HCT116 (cell line): ENCODE measurements at regions not wholly inside any gene's neighbourhood (a gene's known extent, or its start where the extent isn't known, plus 50 kb on each side); places are given as distances from the start of the nearest gene placed in this dataset.

Experiments used
- ATAC-seq: fragments of 200-7000 bp; cut with Tn5 transposase; 2 replicates; pipeline ENCODE4 v1.9.1; 2020; ENCODE audit warnings: mild to moderate bottlenecking, moderate library complexity
- BruUV-seq: library from RNA; stranded (reverse); fragments of 400-500 nt; replicated peaks from 2 replicates; lab custom pipeline; 2021; lab: Mats Ljungman, UMichigan
- CTCF ChIA-PET: fragments of 300-600 bp; sonication (Branson Sonifier 250); formaldehyde crosslinking; loops from one replicate; lab custom pipeline; 2021; ENCODE audit warnings: antibody characterized with exemption; lab: Charles Lee
- POLR2A ChIA-PET: fragments of 300-600, 350-600 bp; sonication (Branson Sonifier 250); formaldehyde crosslinking; loops from one replicate; lab custom pipeline; 2021; ENCODE audit warnings: antibody characterized with exemption; lab: Charles Lee
- RAD21 ChIA-PET, 2 experiments: fragments of 300-600 bp; sonication (Branson Sonifier 250); formaldehyde crosslinking; loops; one replicate each; lab custom pipeline; 2023; ENCODE audit warnings: low total read pairs in 2 of 2; ENCODE audit not compliant: uncharacterized antibody in 2 of 2, unreplicated experiment in 2 of 2, low non-redundant PET in 1 of 2; lab: Charles Lee
- DNase-seq: peaks from one replicate; pipeline ENCODE4 v3.0.0-alpha.2; 2010; ENCODE audit warnings: low read depth, low spot score
- H2AFZ ChIP-seq: fragments of 200-600 bp; shearing (Covaris generic), sonication (generic); 2 replicates; pipeline ENCODE4 v1.6.1; 2017; ENCODE audit warnings: low read depth, mixed run types, mixed read lengths, antibody characterized with exemption, low read length; ENCODE audit not compliant: poor library complexity, severe bottlenecking
- H3K27ac ChIP-seq: 2 replicates; pipeline ENCODE4 v1.5.1; 2012; ENCODE audit warnings: low read depth, low read length
- H3K27me3 ChIP-seq: fragments of 200-600 bp; sonication (generic); 2 replicates; pipeline ENCODE4 v1.6.1; 2016; ENCODE audit warnings: mixed run types, low read length, mixed read lengths; ENCODE audit not compliant: insufficient read depth
- H3K36me3 ChIP-seq, 2 experiments: fragments of 200-500 bp in 1 of 2; fragments of 200-600 bp in 1 of 2; sonication (Bioruptor generic) in 1 of 2; sonication (generic) in 1 of 2; 2 replicates each; pipeline versions ENCODE4 v1.5.1 to v1.6.1; 2014 to 2016; ENCODE audit warnings: low read length in 2 of 2, inconsistent platforms in 1 of 2, mixed read lengths in 1 of 2, mixed run types in 1 of 2; ENCODE audit not compliant: insufficient read depth in 2 of 2, control insufficient read depth in 1 of 2
- H3K4me1 ChIP-seq, 2 experiments: fragments of 200-600 bp in 1 of 2; sonication (generic) in 1 of 2; 2 replicates each; pipeline versions ENCODE4 v1.5.1 to v1.6.1; 2012 to 2017; ENCODE audit warnings: low read length in 2 of 2, inconsistent platforms in 1 of 2, mild to moderate bottlenecking in 1 of 2, mixed read lengths in 1 of 2, mixed run types in 1 of 2, moderate library complexity in 1 of 2; ENCODE audit not compliant: insufficient read depth in 2 of 2, control insufficient read depth in 1 of 2
- H3K4me2 ChIP-seq: fragments of 200-600 bp; sonication (generic); 2 replicates; pipeline ENCODE4 v1.6.1; 2017; ENCODE audit warnings: mixed run types, low read length, mixed read lengths
- H3K4me3 ChIP-seq, 2 experiments: fragments of 200-600 bp in 1 of 2; sonication (generic) in 1 of 2; replicated peaks in 1 of 2; 2 replicates each; pipeline ENCODE4 v1.5.1; 2011 to 2016; ENCODE audit warnings: low read length in 2 of 2, control low read depth in 1 of 2, low read depth in 1 of 2, mild to moderate bottlenecking in 1 of 2, mixed read lengths in 1 of 2, mixed run types in 1 of 2
- H3K79me2 ChIP-seq: fragments of 200-600 bp; sonication (generic); 2 replicates; pipeline ENCODE4 v1.6.1; 2017; ENCODE audit warnings: mild to moderate bottlenecking, mixed run types, low read length, moderate library complexity, mixed read lengths; ENCODE audit not compliant: insufficient read depth
- H3K9ac ChIP-seq: fragments of 200-600 bp; sonication (generic); 2 replicates; pipeline ENCODE4 v1.6.1; 2016; ENCODE audit warnings: low read length, mixed read lengths
- H3K9me2 ChIP-seq: fragments of 200-600 bp; sonication (generic), shearing (Covaris generic); 2 replicates; pipeline ENCODE4 v1.6.1; 2017; ENCODE audit warnings: mixed run types, mild to moderate bottlenecking, moderate library complexity; ENCODE audit not compliant: insufficient read depth
- H3K9me3 ChIP-seq, 2 experiments: fragments of 200-500 bp in 1 of 2; fragments of 200-600 bp in 1 of 2; sonication (Bioruptor generic) in 1 of 2; sonication (generic) in 1 of 2; 2 replicates each; pipeline ENCODE4 v1.6.1; 2014 to 2017; ENCODE audit warnings: low read length in 2 of 2, mixed read lengths in 2 of 2, inconsistent platforms in 1 of 2, low read depth in 1 of 2, mild to moderate bottlenecking in 1 of 2, mixed run types in 1 of 2, moderate library complexity in 1 of 2; ENCODE audit not compliant: control insufficient read depth in 1 of 2, insufficient read depth in 1 of 2
- H4K20me1 ChIP-seq: fragments of 200-600 bp; sonication (generic), shearing (Covaris generic); 2 replicates; pipeline ENCODE4 v1.6.1; 2017; ENCODE audit warnings: mixed run types, mild to moderate bottlenecking, moderate library complexity; ENCODE audit not compliant: insufficient read depth
- CBX3 ChIP-seq: IDR thresholded peaks from 2 replicates; pipeline ENCODE4 v1.6.1; 2012; ENCODE audit warnings: low read depth
- CEBPB ChIP-seq: IDR thresholded peaks from 2 replicates; pipeline ENCODE4 v1.6.1; 2012; ENCODE audit warnings: low read depth
- EGR1 ChIP-seq: IDR thresholded peaks from 2 replicates; pipeline ENCODE4 v1.6.1; 2012; ENCODE audit warnings: low read depth
- EZH2 ChIP-seq: fragments of 200-600 bp; sonication (generic); IDR thresholded peaks from 2 replicates; pipeline ENCODE4 v1.6.1; 2017; ENCODE audit warnings: antibody characterized with exemption, mixed run types
- EZH2phosphoT487 ChIP-seq: fragments of 200-600 bp; IDR thresholded peaks from 2 replicates; pipeline ENCODE4 v1.6.1; 2018; ENCODE audit warnings: antibody characterized with exemption, borderline replicate concordance
- FOSL1 ChIP-seq: IDR thresholded peaks from 2 replicates; pipeline ENCODE4 v1.6.1; 2012; ENCODE audit warnings: low read depth
- JUND ChIP-seq: IDR thresholded peaks from 2 replicates; pipeline ENCODE4 v1.6.1; 2012
- POLR2A ChIP-seq: IDR thresholded peaks from 2 replicates; pipeline ENCODE4 v1.7.0; 2011; ENCODE audit warnings: borderline replicate concordance; ENCODE audit not compliant: insufficient read depth, insufficient read length; ENCODE audit errors: extremely low read depth
- POLR2AphosphoS5 ChIP-seq: IDR thresholded peaks from 2 replicates; pipeline ENCODE4 v1.6.1; 2011; ENCODE audit warnings: mild to moderate bottlenecking, low read depth, low read length, moderate library complexity
- RAD21 ChIP-seq: IDR thresholded peaks from 2 replicates; pipeline ENCODE4 v1.6.1; 2012; ENCODE audit warnings: low read depth, mild to moderate bottlenecking
- SIN3A ChIP-seq: IDR thresholded peaks from 2 replicates; pipeline ENCODE4 v1.6.1; 2012; ENCODE audit warnings: low read depth
- SP1 ChIP-seq: IDR thresholded peaks from 2 replicates; pipeline ENCODE4 v1.6.1; 2012; ENCODE audit warnings: low read depth
- SRF ChIP-seq: IDR thresholded peaks from 2 replicates; pipeline ENCODE4 v1.6.1; 2012; ENCODE audit warnings: low read depth
- TCF7L2 ChIP-seq: IDR thresholded peaks from 2 replicates; pipeline ENCODE4 v1.7.0; 2011; ENCODE audit warnings: borderline replicate concordance, inconsistent platforms; ENCODE audit not compliant: insufficient read depth, insufficient read length; ENCODE audit errors: extremely low read depth
- YY1 ChIP-seq: IDR thresholded peaks from 2 replicates; pipeline ENCODE4 v1.6.1; 2011; ENCODE audit warnings: low read length, low read depth, moderate library complexity, mild to moderate bottlenecking; ENCODE audit not compliant: insufficient replicate concordance; ENCODE audit errors: extremely low read depth
- ZFX ChIP-seq: fragments of 450-650 bp; IDR thresholded peaks from 2 replicates; pipeline ENCODE4 v1.6.1; 2017
- ZNF274 ChIP-seq: fragments of 200-500 bp; sonication (Bioruptor generic); IDR thresholded peaks from 2 replicates; pipeline ENCODE4 v1.6.1; 2014; ENCODE audit warnings: mild to moderate bottlenecking, low read depth, low read length, inconsistent platforms
- intact Hi-C: fragments of 100-400 bp; cut with micrococcal nuclease; formaldehyde crosslinking; loops from 2 replicates; pipeline ENCODE4 v1.10.0; 2022
- TF ChIP-seq, protein P1 (sequence below): IDR thresholded peaks from 2 replicates; pipeline ENCODE4 v1.6.1; 2012
- TF ChIP-seq, protein P2 (sequence below), 3 experiments: fragments of 200-600 bp in 1 of 3; sonication (generic) in 1 of 3; IDR thresholded peaks in 2 of 3; conservative IDR thresholded peaks in 1 of 3; 2 replicates each; pipeline ENCODE4 v1.5.1; 2012 to 2017; ENCODE audit warnings: low read depth in 2 of 3, low read length in 2 of 3, antibody characterized with exemption in 1 of 3, borderline replicate concordance in 1 of 3, control low read depth in 1 of 3, mild to moderate bottlenecking in 1 of 3, mixed read lengths in 1 of 3, mixed run types in 1 of 3, moderate library complexity in 1 of 3; ENCODE audit not compliant: insufficient read depth in 1 of 3

DNA sequence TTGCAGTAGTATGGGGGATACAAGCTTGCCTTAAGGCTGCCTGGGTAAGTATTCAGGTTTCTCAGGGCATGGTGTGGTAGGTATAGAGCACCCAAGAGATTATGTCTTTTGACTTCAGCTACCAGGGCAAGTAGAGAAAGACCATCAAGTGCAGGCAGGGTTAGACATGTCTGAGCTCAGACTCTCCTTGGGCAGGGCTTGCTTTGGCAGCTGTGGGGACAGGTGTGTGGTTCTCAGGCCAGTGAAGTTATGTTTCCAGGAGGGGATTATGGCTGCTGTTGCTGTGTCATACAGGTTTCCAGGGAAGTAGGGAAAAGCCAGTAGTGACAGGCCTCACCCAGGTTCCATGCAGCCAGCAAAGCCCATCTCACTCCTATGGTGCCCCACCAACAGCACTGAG is 1040.4 kb downstream of the FLRT2 start:
- H3K27ac ChIP-seq, result no peak overlapping the region
- H3K79me2 ChIP-seq, result no peaks in the 10 kb centered on the region
- H2AFZ ChIP-seq, result no peak overlapping the region
- no peaks in the 10 kb centered on the region for H3K27me3 ChIP-seq
- no peaks in the 10 kb centered on the region for H3K36me3 ChIP-seq
- BruUV-seq, result no TSS peak
- H4K20me1 ChIP-seq, result no peaks in the 10 kb centered on the region
- RAD21 ChIA-PET, result no interaction called here
- POLR2A ChIA-PET, result no interaction called here
- DNase-seq (no peak), ATAC-seq (no peak)
- H3K9me2 ChIP-seq, result no peaks in the 10 kb centered on the region
- no peak overlapping the region for H3K4me3 ChIP-seq
- H3K4me1 ChIP-seq, result no peaks in the 10 kb centered on the region
- H3K9ac ChIP-seq, result no peak overlapping the region
- CTCF ChIA-PET, result no interaction called here
- TF ChIP-seq RAD21 (no peak), CBX3 (no peak), FOSL1 (no peak), CEBPB (no peak), JUND (no peak), YY1 (no peak), EZH2 (no peak), ZNF274 (no peak), EGR1 (no peak), SIN3A (no peak), SP1 (no peak), POLR2AphosphoS5 (no peak), POLR2A (no peak), EZH2phosphoT487 (no peak), SRF (no peak), TCF7L2 (no peak)
- peaks cover 9 to 21% of the 10 kb centered on the region in 2 experiments; a peak in 3 of 4 replicates for H3K9me3 ChIP-seq
- no peak overlapping the region for H3K4me2 ChIP-seq
- intact Hi-C loops, result no loop called here

DNA sequence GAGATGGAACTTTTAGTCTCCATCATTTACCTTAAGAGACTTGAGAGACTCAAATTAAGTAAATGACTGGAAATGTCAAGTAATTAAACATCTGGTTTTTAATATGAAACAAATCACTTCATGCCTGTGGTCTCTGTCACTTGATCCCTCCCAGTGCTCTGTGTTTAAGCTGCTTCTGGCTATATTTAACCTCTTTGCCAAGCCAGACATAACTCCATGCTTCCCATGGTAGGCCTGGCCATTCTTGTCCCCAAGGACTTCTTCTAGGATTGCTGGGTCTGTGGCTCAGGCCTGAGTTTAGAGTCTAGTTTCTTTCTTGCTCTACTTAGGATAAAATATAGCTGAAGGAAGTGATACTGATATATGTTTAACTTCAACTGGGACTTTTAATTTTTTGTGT is 1013.6 kb downstream of the FLRT2 start:
- no peaks in the 10 kb centered on the region for H4K20me1 ChIP-seq
- BruUV-seq, result no TSS peak
- H3K27ac ChIP-seq, result no peak overlapping the region
- no peak overlapping the region for H2AFZ ChIP-seq
- TF ChIP-seq ZNF274, result no peak
- TF ChIP-seq ZFX, result no peak
- no peak for TF ChIP-seq TCF7L2
- no peak for TF ChIP-seq SIN3A
- TF ChIP-seq, protein P1, sequence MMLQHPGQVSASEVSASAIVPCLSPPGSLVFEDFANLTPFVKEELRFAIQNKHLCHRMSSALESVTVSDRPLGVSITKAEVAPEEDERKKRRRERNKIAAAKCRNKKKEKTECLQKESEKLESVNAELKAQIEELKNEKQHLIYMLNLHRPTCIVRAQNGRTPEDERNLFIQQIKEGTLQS, result no peak
- no peak for TF ChIP-seq POLR2AphosphoS5
- TF ChIP-seq CEBPB, result no peak
- TF ChIP-seq, protein P2, sequence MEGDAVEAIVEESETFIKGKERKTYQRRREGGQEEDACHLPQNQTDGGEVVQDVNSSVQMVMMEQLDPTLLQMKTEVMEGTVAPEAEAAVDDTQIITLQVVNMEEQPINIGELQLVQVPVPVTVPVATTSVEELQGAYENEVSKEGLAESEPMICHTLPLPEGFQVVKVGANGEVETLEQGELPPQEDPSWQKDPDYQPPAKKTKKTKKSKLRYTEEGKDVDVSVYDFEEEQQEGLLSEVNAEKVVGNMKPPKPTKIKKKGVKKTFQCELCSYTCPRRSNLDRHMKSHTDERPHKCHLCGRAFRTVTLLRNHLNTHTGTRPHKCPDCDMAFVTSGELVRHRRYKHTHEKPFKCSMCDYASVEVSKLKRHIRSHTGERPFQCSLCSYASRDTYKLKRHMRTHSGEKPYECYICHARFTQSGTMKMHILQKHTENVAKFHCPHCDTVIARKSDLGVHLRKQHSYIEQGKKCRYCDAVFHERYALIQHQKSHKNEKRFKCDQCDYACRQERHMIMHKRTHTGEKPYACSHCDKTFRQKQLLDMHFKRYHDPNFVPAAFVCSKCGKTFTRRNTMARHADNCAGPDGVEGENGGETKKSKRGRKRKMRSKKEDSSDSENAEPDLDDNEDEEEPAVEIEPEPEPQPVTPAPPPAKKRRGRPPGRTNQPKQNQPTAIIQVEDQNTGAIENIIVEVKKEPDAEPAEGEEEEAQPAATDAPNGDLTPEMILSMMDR (IDR thresholded peaks at IDR 0.05 in 2 of 3, conservative IDR thresholded peaks at IDR 0.05 in 1 of 3; ENCODE audit: borderline replicate concordance in 1 of 3, insufficient read depth in 1 of 3, low read depth in 2 of 3, low read length in 2 of 3), result no peak
- TF ChIP-seq FOSL1, result no peak
- no peak for TF ChIP-seq CBX3
- TF ChIP-seq POLR2A, result no peak
- TF ChIP-seq EZH2, result no peak
- no peak for TF ChIP-seq RAD21
- H3K9me2 ChIP-seq, result no peaks in the 10 kb centered on the region
- ATAC-seq (no peak), DNase-seq (no peak)
- no peak overlapping the region for H3K4me2 ChIP-seq
- H3K79me2 ChIP-seq, result no peaks in the 10 kb centered on the region
- no peaks in the 10 kb centered on the region for H3K4me1 ChIP-seq
- H3K9ac ChIP-seq, result no peak overlapping the region
- RAD21 ChIA-PET, result no interaction called here
- CTCF ChIA-PET, result no interaction called here
- peaks cover 0 to 11% of the 10 kb centered on the region in 2 experiments; a peak in 3 of 4 replicates for H3K9me3 ChIP-seq
- no peak overlapping the region for H3K4me3 ChIP-seq
- H3K27me3 ChIP-seq, result no peaks in the 10 kb centered on the region
- POLR2A ChIA-PET, result no interaction called here
- intact Hi-C loops, result no loop called here
- no peaks in the 10 kb centered on the region for H3K36me3 ChIP-seq
